ENCODE measurements at regions not wholly inside any gene's neighbourhood (a gene's known extent, or its start where the extent isn't known, plus 50 kb on each side); places are given as distances from the start of the nearest gene placed in this dataset.

GRCh38 chr9:26371236-26371635 lies 521.4 kb downstream of the CAAP1 start:
- DNase-seq = no peak

DNA sequence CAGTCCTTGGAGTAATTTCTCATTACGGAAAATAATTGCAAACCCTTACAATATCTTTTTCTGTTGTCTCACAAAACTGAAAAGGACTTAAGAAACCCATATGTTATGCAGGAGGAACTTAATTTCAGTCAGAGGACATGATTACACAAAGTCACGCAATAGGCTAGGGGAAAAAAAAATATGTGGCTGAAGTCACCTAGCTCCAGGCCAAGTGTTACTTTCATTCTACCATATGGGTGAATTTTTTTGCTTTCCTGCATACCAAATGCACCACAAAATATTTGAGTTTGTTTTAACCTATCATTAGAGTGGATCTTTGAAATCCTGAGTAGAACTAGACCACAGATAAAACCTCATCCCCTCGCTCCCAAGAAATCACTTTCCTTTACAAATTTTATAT lies 523.5 kb downstream of the CAAP1 start:
- no peak for DNase-seq

DNA sequence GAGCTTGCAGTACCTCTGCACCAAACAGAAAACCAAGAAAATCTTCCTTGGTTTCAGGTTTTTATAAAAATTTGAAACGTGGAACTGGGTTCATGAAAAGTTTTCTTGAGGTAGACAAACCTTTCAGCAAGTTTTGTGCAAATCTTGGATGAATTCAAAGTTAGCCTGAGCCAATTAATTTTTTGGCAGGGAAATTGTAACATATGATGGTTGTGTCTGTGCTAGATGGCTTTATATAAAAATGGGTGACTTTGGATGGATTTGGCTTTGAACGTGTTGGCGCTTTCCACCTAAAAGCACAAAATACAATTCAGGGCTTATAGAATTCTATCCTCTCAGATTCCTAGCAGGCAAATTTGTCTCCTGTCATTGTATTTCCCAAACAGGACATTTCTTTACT lies 524.4 kb downstream of the CAAP1 start:
- no peak for DNase-seq

DNA sequence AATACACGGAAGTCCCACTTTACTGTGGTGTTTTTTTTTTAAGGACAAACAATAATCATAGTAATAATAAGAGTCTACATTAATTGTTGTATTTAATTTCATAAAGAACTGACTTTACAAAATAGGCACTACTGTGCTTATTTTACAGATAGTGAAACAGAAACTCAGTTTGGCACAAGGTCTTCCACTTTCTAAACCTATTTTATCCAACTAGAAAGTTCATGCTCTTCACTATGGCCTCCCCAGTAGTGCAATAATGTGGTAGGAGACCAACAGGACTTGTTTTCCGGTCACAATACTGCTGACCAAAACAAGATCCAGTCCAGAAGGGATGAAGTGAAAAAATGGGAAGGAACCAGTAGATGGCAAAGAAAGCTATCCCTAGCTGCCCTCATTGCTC lies 531.6 kb downstream of the CAAP1 start:
- DNase-seq = no peak

DNA sequence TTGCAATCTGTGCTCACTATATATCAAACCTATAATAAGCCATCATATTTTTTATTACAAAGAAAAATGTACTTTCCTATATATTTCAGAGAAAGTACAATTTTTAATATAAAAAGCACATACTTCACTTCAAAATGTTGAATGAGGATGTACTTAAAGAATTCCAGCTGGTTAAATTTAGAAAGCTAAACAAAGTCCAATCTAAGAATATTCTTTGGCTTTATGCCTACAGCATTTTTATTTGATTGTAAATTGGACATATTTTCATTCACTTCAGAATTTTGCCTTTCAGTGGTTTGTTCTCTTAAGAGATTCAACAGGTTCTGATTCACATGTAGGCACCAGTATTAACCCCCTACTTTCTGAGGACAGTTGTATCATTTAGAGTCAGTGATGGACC lies 533.8 kb downstream of the CAAP1 start:
- DNase-seq = no peak

GRCh38 chr9:26357803-26358344 lies 534.7 kb downstream of the CAAP1 start:
- DNase-seq = no peak

GRCh38 chr9:26356491-26356890 lies 536.1 kb downstream of the CAAP1 start:
- DNase-seq = no peak

DNA sequence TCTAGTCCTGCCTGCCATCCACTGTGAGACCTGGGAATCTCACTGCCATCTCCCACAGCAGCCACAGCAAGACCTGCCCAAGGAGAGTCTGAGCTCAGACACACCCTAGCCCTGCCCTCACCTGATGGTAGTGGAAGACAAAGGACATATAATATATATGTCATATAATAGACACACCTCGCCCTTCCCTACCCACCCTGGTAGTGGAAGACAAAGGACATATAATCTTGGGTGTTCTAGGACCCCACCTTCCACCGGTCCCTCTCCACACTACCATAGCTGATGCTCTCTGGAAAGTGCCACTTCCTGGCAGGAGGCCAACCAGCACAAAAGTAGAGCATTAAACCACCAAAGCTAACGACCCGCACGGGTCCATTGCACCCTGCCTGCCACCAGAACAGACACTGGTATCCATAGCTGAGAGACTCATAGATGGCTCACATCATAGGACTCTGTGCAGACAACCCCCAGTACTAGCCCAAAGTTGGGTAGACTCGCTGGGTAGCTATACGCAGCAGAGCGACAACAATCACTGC lies 545.6 kb downstream of the CAAP1 start:
- DNase-seq = no peak

DNA sequence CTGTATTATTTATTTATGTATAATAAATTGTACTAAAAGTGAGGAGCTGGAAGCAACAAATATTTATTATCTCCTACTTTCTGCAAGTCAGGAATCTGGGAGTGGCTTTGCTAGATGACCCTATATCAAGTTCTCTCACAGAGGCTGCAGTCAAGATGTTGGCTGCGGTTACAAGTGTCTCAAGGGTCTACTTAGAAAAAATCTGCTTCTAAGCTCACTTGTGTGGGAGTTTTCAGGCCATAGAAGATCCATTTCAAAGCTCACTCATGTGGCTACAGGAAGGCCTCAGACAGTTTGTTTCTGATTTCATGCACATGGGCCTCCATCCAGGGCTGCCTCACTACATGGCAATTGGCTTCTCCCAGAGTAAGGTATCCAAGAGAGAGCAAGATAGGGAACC lies 551.1 kb downstream of the CAAP1 start:
- peak; percentile 27 for DNase-seq

GRCh38 chr9:26339796-26340195 lies 552.8 kb downstream of the CAAP1 start:
- DNase-seq = no peak

GRCh38 chr9:26335116-26335515 lies 557.5 kb downstream of the CAAP1 start:
- no peak for DNase-seq

DNA sequence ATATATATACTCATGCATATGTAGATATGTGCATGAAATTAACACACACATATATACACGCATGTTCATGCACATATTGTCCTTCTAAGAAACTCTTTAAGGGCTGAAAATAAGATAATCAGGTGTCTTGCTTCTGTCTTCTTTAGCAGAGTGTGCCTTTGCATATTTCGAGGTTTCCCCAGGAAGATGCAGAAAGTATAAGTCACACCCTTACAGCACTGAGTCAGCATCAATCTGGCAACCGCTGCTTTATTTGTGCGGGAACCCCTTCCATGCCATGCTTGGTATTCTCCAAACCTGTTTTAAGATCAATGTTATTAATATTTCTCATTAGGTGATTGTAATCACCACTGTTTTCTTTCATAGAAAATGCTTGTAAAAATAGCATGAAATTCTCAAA lies 557.9 kb downstream of the CAAP1 start:
- DNase-seq = no peak

DNA sequence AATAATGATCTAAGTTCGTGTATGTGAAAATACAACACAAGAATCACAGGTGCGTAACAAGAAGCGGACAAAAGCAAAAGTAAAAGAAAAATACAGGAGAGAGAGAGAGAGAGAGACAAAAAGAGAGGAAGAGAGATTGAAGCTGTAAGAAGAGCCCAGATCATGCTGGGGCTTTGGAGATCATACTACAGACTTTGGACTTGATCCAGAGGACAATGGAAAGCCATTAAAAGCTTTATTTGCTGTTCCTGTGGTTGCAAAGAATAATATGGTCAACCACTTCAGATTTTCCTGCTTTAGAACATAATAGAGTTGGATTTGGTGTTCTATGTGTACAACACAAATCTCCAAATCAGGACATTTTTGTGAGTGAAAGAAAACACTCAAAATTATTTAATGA lies 561.4 kb downstream of the CAAP1 start:
- DNase-seq = no peak

DNA sequence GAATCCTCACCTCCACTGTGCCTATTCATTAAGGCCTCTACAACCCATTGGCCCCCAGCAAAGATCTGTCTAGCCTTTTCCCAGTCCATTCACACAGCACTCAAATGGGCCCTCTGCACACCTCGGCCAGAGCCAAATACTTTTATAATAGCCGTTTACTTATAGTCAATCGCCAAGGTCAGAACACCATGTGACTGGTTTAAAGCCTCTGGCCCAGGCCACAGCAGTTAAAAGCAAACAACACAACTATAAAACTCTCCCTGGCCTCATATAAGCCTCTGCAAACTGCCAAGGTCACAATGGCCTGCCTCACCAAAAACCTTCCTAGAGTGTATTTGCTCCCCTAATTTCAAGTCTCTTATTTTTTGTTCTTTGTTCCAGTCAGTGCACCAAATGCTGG lies 562.6 kb downstream of the CAAP1 start:
- no peak for DNase-seq

GRCh38 chr9:26326563-26326962 lies 566.0 kb downstream of the CAAP1 start:
- peak; percentile 61 for DNase-seq

- DNase-seq = no peak
These were observed 567.2 kb downstream of the CAAP1 start for GRCh38 chr9:26325444-26325829.

- DNase-seq = peak; percentile 29
These were observed 567.7 kb downstream of the CAAP1 start for GRCh38 chr9:26324786-26325443.

GRCh38 chr9:26321935-26322334 lies 570.7 kb downstream of the CAAP1 start:
- no peak for DNase-seq

DNA sequence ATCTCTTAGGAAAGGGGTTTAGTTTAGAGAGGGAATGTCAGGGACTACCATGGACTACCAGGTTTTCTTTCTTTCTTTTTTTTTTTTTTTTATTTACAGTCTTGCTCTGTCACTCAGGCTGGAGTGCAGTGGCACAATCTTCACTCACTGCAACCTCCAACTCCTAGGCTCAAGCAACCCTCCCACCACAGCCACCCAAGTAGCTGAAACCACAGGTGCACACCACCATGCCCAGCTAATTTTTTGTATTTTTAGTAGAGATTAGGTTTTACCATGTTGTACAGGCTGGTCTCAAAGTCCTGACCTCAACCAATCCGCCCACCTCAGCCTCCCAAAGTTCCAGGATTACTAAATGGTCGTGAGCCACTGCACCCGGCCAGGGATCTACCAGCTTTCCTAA lies 572.7 kb downstream of the CAAP1 start:
- DNase-seq = no peak

GRCh38 chr9:26313108-26313507 lies 579.5 kb downstream of the CAAP1 start:
- no peak for DNase-seq

DNA sequence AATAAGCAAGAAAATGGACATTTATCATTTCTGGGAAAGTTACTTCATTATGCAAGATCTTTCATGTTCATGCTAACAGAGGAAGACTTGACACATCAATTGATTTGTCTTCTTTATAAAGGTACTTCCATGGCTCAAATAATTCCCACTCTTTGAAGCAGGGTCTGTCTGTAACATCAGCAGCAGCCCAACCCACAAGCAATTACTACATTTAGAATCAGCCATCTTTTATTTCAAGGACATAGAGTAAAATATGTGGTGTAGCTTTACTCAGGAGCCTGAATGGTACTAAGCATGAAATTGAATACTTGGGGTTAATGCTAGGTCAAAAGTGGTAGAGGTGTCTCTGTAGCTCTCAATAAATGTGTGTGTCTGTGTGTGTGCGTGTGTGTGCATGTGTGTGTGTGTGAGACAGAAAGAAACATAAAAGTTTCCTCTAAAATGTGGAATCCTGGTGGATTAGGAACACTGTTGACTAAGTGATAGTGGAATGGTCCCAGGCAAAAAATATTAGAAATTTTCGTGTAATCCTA lies 581.1 kb downstream of the CAAP1 start:
- no peak for DNase-seq

GRCh38 chr9:26310294-26310693 lies 582.3 kb downstream of the CAAP1 start:
- no peak for DNase-seq

- DNase-seq = no peak
These were observed 584.3 kb downstream of the CAAP1 start for GRCh38 chr9:26308328-26308727.

GRCh38 chr9:26301659-26302058 lies 590.9 kb downstream of the CAAP1 start:
- DNase-seq = no peak

DNA sequence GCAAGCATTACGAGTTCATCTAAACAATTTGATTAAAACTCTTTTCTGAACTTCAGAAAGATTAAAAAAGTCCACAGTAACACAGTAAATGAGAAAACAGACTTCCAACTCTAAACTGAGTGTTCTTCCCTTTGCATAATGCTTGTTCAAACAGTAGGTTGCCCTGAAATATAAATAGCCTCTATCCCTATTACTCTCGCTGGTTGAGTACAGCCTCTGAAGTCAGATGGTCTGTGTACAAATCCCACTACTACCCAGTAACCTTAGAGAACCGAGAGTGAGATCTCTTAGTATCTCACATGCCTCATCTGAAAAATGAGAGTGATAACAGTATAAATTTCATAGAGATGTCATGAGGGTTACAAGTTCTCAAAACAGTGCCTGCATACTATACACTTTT lies 591.6 kb downstream of the CAAP1 start:
- no peak for DNase-seq
